DOHH2 (cell line): ENCODE measurements at regions not wholly inside any gene's neighbourhood (a gene's known extent, or its start where the extent isn't known, plus 50 kb on each side); places are given as distances from the start of the nearest gene placed in this dataset.

Experiments
- EZH2phosphoT487 ChIP-seq: fragments of 200-600 bp; sonication (generic); IDR thresholded peaks from 2 replicates; pipeline ENCODE4 v1.6.1; 2017; ENCODE audit warnings: borderline replicate concordance, mild to moderate bottlenecking, antibody characterized with exemption, low read length, moderate library complexity, mixed read lengths
- TF ChIP-seq, protein P1 (sequence below): fragments of 200-600 bp; sonication (generic); IDR thresholded peaks from one replicate; pipeline ENCODE4 v1.5.1; 2014; ENCODE audit warnings: antibody characterized with exemption, mild to moderate bottlenecking, low read depth, low read length; ENCODE audit not compliant: poor library complexity, severe bottlenecking

DNA sequence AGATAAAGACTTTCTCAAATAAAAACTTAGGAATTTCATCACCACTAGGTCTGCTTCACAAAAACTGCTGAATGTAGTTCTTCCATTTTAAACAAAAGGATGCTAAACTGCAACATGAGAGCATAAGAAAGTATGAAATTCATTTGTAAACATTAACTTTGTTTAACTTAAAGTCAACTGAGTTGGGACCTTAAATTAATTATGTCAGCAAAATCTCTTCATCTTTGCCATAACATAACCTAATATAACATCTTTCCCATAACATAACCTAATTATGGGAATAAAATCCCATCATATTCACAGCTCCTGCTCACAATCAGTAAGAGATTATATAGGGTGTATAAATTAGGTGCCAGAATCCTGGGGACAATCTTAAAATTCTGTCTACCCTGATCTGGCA lies 78.8 kb upstream of the PCSK5 start:
- TF ChIP-seq, protein P1, sequence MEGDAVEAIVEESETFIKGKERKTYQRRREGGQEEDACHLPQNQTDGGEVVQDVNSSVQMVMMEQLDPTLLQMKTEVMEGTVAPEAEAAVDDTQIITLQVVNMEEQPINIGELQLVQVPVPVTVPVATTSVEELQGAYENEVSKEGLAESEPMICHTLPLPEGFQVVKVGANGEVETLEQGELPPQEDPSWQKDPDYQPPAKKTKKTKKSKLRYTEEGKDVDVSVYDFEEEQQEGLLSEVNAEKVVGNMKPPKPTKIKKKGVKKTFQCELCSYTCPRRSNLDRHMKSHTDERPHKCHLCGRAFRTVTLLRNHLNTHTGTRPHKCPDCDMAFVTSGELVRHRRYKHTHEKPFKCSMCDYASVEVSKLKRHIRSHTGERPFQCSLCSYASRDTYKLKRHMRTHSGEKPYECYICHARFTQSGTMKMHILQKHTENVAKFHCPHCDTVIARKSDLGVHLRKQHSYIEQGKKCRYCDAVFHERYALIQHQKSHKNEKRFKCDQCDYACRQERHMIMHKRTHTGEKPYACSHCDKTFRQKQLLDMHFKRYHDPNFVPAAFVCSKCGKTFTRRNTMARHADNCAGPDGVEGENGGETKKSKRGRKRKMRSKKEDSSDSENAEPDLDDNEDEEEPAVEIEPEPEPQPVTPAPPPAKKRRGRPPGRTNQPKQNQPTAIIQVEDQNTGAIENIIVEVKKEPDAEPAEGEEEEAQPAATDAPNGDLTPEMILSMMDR, result no peak
- no peak for TF ChIP-seq EZH2phosphoT487
